ENCODE measurements at regions not wholly inside any gene's neighbourhood (a gene's known extent, or its start where the extent isn't known, plus 50 kb on each side); places are given as distances from the start of the nearest gene placed in this dataset.

GRCh38 chr5:103904651-103905050 lies 342.1 kb upstream of the NUDT12 start:
- H3K4me2 ChIP-seq = no peak overlapping the region
- H3K79me2 ChIP-seq (ENCODE audit: insufficient read depth) = no peaks in the 10 kb centered on the region
- no peaks in the 10 kb centered on the region for H3K9me2 ChIP-seq
- peaks cover 5% of the 10 kb centered on the region for H3F3A ChIP-seq (replicated peaks; ENCODE audit: insufficient read depth)
- H3K9ac ChIP-seq = no peak overlapping the region
- TF ChIP-seq TCF12 (IDR thresholded peaks at IDR 0.05) (no peak), RXRA (IDR thresholded peaks at IDR 0.05; ENCODE audit: borderline replicate concordance, low read depth) (no peak), REST (IDR thresholded peaks at IDR 0.05; ENCODE audit: low read depth, low read length) (no peak), GATA2 (CRISPR knock-in tag; IDR thresholded peaks at IDR 0.05) (no peak), SIN3A (IDR thresholded peaks at IDR 0.05; ENCODE audit: borderline replicate concordance, low read depth, low read length) (no peak), ELF1 (IDR thresholded peaks at IDR 0.05) (no peak), PBX3 (IDR thresholded peaks at IDR 0.05) (no peak), TAF1 (IDR thresholded peaks at IDR 0.05; ENCODE audit: borderline replicate concordance, low read depth, low read length) (no peak), RFX5 (IDR thresholded peaks at IDR 0.05; ENCODE audit: low read length) (no peak), CHD2 (IDR thresholded peaks at IDR 0.05; ENCODE audit: low read length, partially characterized antibody) (no peak), FOXJ3 (CRISPR knock-in tag; IDR thresholded peaks at IDR 0.05) (no peak), TEAD4 (IDR thresholded peaks at IDR 0.05; ENCODE audit: borderline replicate concordance, insufficient read depth) (no peak), JUND (IDR thresholded peaks at IDR 0.05) (no peak)
- H3K9me3 ChIP-seq = no peaks in the 10 kb centered on the region
- CTCF ChIA-PET = no interaction called here
- no peaks in the 10 kb centered on the region for H4K20me1 ChIP-seq (ENCODE audit: insufficient read depth)
- H2AFZ ChIP-seq (ENCODE audit: low read depth) = no peak overlapping the region
- 90% methylated on average over 1 of the region's 1 CpG for WGBS (ENCODE audit: low lambda C conversion rate)
- H3K27me3 ChIP-seq (ENCODE audit: insufficient read depth) = no peaks in the 10 kb centered on the region
- no peaks in the 10 kb centered on the region for H3K36me3 ChIP-seq (replicated peaks in 1 of 2; ENCODE audit: control insufficient read depth in 1 of 2, insufficient read depth in 2 of 2, low read length in 1 of 2)
- H3K4me1 ChIP-seq (ENCODE audit: control insufficient read depth in 1 of 2, insufficient read depth in 2 of 2, low read depth in 1 of 2, low read length in 1 of 2) = no peaks in the 10 kb centered on the region; a peak in 1 of 4 replicates
- no peak overlapping the region for H3K4me3 ChIP-seq (ENCODE audit: low read depth in 2 of 2, low read length in 1 of 2)
- H3K27ac ChIP-seq (ENCODE audit: low read depth in 2 of 2, low read length in 1 of 2) = no peak overlapping the region
- POLR2A ChIA-PET = no interaction called here
- no peak for DNase-seq

- ChIA-PET CTCF (no interaction called here), POLR2A (no interaction called here)
- H3K79me2 ChIP-seq (ENCODE audit: insufficient read depth) = no peaks in the 10 kb centered on the region
- H4K20me1 ChIP-seq (ENCODE audit: insufficient read depth) = no peaks in the 10 kb centered on the region
- no peak overlapping the region for H2AFZ ChIP-seq (ENCODE audit: low read depth)
- peaks cover 5% of the 10 kb centered on the region for H3F3A ChIP-seq (replicated peaks; ENCODE audit: insufficient read depth)
- no peak for TF ChIP-seq RCOR1 (IDR thresholded peaks at IDR 0.05; ENCODE audit: low read length)
- TF ChIP-seq RAD21 (IDR thresholded peaks at IDR 0.05; ENCODE audit: low read length) = no peak
- TF ChIP-seq SMC3 (IDR thresholded peaks at IDR 0.05; ENCODE audit: low read depth, low read length) = no peak
- no peak for TF ChIP-seq MEF2A (IDR thresholded peaks at IDR 0.05; ENCODE audit: borderline replicate concordance, low read depth)
- no peak for TF ChIP-seq SIN3A (IDR thresholded peaks at IDR 0.05; ENCODE audit: borderline replicate concordance, low read depth, low read length)
- no peak for TF ChIP-seq TCF12 (IDR thresholded peaks at IDR 0.05)
- TF ChIP-seq NRF1 (IDR thresholded peaks at IDR 0.05; ENCODE audit: low read depth, low read length) = no peak
- TF ChIP-seq TAF1 (IDR thresholded peaks at IDR 0.05; ENCODE audit: borderline replicate concordance, low read depth, low read length) = no peak
- no peak for TF ChIP-seq REST (IDR thresholded peaks at IDR 0.05; ENCODE audit: low read depth, low read length)
- TF ChIP-seq GABPA (IDR thresholded peaks at IDR 0.05; ENCODE audit: low read depth) = no peak
- no peak for TF ChIP-seq NFIC (IDR thresholded peaks at IDR 0.05; ENCODE audit: borderline replicate concordance)
- WGBS (ENCODE audit: low lambda C conversion rate) = 76% methylated on average over 3 of the region's 3 CpGs
- no peaks in the 10 kb centered on the region for H3K9me3 ChIP-seq
- no peaks in the 10 kb centered on the region for H3K27me3 ChIP-seq (ENCODE audit: insufficient read depth)
- H3K9me2 ChIP-seq = no peaks in the 10 kb centered on the region
- no peak overlapping the region for H3K4me3 ChIP-seq (ENCODE audit: low read depth in 2 of 2, low read length in 1 of 2)
- no peaks in the 10 kb centered on the region for H3K36me3 ChIP-seq (replicated peaks in 1 of 2; ENCODE audit: control insufficient read depth in 1 of 2, insufficient read depth in 2 of 2, low read length in 1 of 2)
- DNase-seq = no peak
- H3K4me1 ChIP-seq (ENCODE audit: control insufficient read depth in 1 of 2, insufficient read depth in 2 of 2, low read depth in 1 of 2, low read length in 1 of 2) = no peaks in the 10 kb centered on the region; a peak in 1 of 4 replicates
- no peak overlapping the region for H3K9ac ChIP-seq
- no peak overlapping the region for H3K27ac ChIP-seq (ENCODE audit: low read depth in 2 of 2, low read length in 1 of 2)
- H3K4me2 ChIP-seq = no peak overlapping the region
Measured at GRCh38 chr5:103902893-103903292, 340.3 kb upstream of the NUDT12 start.
